Stimulated activated CD4-positive, alpha-beta T cell treated with anti-CD3 and anti-CD28 coated beads, Interleukin-4, amount 100 ng/mL, for 1 hour (primary cell): ENCODE measurements at regions not wholly inside any gene's neighbourhood (a gene's known extent, or its start where the extent isn't known, plus 50 kb on each side); places are given as distances from the start of the nearest gene placed in this dataset.

Source experiments
- DNase-seq: peaks from one replicate; pipeline ENCODE4 v3.0.0-alpha.2; 2020

DNA sequence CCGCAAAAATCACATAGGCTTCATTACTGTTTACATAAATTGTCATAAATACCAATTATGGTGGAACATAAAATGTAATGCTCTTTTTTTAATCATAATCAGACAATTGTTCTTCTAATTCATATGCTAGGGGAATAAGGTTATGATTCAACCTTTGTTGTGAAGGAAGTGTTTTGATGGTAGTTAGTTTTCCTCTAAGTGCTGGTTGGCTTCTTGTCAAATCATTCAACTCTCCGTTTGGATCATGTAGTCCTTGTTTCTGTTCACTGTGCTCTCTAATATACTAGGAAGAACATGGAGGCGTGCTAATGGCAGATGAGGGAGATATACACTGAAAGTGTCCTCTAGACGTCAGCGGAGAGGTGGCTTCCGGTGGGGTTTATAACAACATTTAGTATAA, 1938.0 kb upstream of the PIK3C3 start:
- DNase-seq: no peak

DNA sequence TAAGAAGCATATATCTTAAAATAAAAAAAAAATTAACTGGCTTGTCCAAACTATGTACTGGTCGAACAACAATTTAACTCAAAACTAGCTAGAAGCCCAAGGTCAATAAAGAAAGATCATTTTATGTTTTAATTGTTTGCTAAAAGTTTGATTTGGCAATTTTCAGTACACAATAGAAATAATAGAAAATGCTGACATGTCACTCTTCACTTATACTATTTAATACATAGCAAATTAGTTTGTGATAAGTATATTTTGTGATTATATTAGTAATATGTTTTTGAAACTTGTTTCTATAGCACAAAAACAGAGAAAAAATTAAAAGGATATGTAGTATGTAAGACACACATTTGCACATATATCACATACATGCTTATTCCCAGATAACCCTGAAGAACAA, 1938.6 kb upstream of the PIK3C3 start:
- DNase-seq: no peak

DNA sequence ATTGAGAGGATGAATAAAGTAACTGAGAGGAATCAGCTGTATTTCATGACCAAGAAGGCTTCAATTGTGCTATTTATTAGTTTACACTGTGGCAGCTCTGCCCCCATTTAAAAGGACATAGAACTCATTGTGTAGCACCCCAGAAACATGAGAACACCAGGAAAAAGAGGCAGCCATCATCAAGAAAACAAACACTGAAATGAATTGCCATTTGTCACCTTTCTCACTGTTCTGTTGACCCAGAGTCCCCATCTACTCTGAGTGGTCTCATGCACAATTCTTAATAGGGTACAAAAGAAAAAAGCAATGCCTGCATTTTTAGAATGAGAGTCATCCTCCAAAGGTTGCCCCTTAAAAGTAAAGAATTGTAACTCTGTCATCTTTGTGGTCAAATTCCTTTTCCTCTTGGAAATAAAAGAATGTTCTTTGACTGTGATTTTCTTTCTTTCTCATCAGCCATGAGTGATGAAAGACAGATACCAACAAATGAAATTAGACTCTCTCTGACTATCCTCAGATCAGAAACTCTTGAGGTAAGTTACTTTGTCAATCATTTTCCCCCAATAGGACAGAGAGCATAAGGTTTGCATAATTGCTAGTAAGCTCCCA, 1941.9 kb upstream of the PIK3C3 start:
- DNase-seq: no peak

DNA sequence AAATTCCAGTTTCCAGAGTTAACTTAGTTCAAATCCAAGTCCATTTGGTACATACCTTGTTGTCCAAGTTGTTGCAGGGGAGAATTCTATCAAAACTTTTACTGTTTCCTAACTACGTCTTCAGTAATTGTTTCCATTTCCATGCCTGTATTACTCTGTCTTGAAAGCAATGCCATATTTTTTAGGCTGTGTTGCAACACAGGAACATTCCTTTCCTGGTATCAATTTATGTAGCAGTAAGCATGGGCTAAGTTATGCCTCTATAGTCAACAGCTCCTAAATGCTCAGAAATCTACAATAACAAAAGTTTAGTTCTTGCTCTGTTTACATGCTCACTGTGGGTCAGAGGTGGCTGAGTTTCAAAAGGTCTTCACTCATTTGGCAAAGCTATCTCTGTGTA, 1943.8 kb upstream of the PIK3C3 start:
- DNase-seq: no peak

DNA sequence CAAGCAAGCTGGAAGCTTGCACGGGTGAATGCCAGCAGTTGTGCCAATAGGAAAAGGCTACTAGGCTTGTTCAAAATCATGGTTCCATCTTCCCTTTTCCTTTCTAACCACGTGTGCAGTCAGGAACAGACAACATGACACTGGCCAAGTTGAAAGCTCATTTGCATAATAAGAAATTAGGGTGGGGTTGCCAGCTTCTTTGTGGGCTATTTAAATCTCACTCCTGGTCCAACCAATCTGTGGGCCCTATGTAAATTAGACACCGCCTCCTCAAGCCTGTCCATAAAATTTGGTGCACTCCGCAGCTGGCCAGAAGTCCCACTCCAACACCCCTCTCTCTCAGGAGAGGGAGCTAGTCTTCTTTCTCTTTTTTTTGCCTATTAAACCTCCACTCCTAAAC, 1948.4 kb upstream of the PIK3C3 start:
- DNase-seq: no peak

DNA sequence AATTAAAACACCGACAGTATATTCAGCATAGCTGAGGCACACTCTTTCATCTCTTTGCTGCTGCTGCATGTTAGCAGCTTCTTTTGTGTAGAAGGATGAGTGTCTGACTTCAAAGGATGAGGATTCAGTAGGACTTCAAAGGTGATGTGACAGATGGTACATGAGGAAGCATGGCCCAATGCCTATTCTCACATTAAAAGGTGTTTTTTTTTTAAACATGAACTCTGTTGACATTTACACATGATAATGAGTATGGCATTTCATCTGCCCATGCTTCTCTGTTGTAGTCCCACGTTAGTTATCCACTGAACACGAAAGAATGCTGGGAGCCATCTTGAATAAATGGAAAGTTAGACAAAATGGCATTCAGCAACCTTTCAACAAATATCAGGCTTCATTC, 1950.8 kb upstream of the PIK3C3 start:
- no peak for DNase-seq

DNA sequence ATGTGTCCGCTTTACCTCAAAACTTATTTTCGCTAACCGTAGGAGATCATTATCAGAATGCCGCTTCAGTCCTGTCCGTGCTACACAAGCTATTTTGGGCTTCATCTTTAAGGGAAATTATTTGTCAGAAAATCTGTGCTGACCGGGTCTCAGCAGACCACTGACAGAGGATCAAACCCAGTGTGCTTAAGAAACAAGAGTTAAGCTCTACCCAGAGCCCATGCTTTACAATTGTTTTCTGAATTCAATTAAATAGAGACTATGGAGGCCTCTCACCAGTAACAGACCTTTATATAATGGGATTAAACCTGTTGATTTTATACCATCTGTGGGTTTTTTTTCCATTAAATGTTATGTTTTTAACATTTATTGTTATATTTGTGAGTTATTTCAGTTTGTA, 1956.7 kb upstream of the PIK3C3 start:
- DNase-seq: no peak

DNA sequence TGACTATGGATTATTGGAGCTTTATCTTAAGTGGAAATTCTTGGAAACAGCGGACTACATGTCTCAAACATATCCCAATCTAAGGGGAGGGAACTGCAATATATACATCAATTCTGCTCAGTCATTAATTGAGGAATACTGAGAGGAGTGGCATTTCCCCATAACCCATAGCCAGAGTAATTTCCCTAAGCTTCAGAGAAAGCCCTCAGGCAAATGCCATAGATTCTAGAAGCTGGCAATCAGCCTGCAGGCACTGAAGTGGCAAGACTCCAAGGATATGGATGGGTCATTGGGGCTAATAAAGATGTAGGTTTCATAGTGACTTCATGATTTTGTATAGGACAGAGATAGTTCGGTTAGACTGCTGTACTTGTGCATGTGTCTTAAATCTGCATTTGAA, 1960.5 kb upstream of the PIK3C3 start:
- DNase-seq: no peak

DNA sequence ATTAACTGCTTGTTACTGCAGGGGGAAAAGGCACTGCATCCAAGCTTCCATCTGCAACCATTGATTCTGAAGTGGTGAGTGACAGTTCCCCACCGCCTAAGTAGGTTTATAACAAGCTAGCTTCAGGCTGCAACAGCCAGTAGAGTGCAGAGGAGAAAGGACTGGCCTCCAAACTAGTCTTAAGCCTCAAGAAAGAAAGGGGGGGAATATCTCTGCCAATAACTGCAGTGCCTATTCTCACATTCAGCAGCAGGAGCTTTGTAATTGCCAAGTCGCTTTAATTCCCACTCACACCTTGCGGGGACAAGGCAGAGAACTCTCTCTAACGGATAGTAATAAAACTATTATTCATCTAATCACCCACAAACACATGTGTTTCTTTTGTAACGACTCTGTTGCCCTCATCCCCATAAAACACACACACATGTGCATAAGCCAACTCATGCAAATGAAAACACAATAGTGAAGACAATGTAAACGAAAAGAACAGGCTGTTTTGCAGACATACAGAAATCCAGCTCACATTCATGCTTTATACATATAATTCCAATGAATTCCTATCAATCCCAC, 1963.3 kb upstream of the PIK3C3 start:
- no peak for DNase-seq

DNA sequence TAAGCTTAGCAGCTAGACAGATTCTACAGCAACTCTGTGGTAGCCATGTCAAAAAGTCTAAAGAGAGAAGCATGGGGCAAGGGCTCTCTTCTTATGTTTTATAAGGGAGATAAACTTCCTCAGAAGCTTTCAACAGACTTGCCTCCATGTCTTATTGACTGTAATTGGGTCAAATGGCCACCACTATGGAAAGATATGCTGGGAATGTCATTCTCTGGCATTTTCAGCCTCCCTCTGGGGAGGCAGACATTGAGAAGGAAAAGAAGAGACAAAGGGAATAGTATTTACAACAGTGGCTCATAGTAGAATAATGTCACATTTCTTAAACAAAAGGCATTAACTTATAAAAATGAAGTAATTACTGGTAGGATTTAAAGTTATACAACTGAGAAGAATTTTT, 1964.5 kb upstream of the PIK3C3 start:
- DNase-seq: no peak

DNA sequence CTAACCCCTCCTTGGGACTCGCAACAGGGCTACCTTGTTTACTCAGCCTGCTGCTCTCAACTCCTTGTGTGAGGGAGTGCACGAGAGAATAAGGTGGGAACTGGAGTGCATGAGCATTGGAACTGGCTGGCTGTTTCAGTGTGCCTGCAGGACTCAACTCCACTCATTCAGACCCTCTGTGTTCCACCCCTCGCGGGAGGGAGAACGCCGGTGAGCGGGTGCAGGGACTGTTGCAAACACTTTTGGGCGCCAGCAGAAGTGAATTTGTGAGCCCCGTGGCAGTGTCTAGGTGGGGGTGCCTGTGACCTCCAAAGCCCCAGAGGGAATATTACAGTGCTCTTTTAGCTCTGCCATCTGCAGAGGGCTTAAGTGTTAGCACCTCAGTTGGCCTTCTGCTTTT, 1978.3 kb upstream of the PIK3C3 start:
- DNase-seq: no peak

DNA sequence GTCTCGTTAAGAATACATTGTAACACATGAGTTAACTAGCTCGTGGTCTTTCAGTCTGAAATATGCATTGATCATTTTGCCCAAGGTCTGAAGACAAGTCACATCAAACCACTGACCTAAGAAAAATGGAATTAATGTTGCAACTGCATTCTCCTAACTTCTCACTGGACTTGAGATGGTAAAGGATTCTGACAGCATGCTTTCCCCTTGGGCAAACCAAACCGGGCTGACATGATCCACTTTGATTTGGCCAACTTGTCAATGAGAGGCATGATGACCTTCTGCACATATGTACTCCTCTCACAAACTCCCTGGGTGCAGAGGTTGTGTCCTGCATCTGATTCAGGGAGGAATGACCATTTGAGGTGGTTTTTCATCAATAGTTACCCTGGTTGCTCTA, 1982.5 kb upstream of the PIK3C3 start:
- no peak for DNase-seq

DNA sequence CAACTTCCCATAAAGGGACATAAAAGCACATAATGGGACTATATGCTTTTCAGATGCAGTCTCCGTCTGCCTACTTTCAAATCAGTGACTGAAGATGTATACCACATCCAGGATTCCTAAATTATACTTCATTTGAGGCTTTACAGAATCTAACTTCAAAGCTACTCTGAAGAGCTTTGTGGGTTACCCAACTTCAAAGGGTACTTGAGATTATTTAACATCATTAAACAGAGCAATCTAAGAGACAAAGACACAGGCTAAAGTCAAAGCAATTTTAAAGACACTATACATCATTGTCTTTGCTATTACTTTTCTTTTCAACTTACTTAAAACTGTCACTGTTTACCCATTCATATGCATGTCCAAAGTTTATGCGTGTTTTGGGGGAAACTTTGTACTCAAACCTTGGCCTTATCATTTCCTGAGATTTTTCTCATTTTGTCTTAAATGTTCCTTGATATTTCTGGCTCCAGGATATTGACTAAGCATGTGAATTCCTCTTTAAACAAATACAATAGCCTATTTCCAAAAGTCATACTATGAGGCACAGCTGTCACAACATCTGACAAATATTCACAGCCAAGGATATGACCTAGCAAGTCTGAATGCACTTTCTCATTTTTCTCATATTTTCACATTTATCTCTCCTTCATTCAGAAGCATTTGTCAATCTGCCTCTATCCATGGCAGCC, 1985.1 kb upstream of the PIK3C3 start:
- no peak for DNase-seq

DNA sequence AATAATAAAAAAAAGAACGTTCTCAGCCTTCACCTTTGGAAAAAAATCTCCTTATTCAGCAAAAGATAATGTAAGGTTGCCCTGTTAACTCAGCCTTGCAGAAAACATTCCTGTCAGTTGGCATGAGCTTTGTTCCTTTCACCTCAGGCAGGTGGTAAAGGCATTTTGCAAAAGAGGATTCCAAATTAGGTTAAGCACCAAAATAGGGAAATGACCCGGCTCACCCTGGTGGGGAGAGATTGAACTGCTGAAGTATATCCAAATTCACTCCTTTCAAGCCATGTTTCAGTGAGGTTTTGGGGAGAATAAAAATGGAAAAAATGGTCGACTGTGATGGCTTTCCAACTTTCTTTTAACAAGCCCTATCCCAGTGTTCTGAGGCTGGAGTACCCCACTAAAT, 1988.8 kb upstream of the PIK3C3 start:
- DNase-seq: no peak

DNA sequence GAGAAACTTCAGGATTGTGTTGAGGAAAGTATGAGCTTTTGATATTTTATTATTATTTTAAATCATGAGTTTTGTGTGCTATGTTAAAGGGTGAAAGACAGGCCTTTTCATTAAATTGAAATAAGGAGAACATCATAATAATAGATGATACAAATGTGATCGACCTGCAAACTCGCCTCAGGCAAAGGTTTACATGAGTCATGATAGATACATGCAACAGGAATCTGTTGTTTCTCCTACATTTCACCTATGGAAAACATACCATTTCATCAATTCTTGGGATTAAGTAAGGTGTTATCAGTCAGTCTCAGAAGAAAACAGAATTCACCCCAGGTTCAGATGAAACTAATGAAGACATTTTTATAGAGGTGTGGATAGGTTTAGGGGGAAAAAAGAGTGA, 1992.5 kb upstream of the PIK3C3 start:
- DNase-seq: no peak

DNA sequence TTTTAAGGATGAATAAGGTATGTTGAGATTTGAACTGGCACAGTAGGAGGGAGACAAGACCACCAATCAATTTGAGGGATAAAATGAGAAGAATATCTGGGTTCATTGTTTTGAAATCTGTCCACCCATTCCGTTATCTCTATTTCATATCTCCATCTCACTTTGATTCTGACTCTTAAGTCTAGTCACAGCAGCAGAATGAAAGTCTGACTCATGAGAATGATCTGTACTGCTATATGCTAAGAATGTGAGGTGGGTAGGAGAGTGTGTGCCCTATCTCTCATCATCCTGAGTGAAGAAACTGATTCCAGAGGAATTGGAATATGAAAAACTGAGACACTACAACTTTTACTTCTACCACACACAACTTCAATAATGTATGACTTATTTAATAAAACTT, 1994.5 kb upstream of the PIK3C3 start:
- DNase-seq: no peak

DNA sequence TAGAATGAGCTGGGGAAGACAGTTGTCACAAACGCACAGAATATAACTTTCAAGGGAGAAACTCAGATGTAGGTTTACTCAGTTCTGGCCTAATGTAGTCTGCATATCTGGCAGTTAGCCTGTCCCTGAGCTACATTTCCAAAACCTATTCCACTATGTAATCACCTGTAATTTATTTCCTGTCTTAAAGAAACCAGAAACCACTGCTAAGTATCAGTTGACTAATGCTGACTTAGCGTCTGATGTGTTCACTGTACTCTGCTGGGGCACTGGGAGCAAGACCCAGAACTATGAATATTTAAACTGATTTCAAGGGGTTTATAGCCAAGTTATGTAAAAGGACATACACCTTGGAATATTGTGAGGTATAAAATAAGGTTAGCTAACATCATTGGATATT, 1995.2 kb upstream of the PIK3C3 start:
- DNase-seq: no peak

DNA sequence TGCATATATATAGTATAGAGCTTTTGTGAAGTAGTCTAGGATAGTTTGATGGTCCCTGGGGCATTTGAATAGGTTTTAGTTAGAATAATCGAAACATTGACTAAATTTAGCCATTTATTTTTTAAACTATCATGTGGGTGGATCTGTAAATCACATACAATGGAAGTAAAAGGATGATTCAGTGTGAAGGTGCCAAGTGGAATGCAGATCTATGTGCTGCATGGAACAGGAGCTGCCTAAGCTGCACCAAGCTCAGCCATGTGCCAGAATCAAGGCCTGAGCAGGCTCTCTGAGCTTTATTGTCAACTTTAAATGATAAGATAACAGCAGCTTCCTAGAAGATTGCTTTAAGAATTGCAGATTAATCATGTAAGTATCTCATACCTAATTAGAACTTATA, 1996.2 kb upstream of the PIK3C3 start:
- no peak for DNase-seq

DNA sequence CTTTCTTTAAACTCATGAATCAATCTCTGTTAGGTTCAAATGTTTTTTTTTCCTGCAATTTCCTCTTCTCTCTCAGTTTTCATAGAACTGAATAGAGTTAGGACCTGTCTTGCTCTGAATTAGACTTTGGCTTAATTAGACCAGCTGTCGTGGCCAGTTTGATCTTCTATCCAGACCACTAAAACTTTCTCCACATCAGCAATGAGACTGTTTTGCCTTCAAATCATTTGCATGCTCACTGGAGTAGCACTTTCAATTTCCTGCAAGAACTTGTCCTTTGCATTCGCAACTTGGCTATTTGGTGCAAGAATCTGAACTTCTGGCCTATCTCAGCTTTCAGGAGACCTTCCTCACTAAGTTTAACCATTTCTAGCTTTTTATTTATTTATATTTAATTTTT, 2002.2 kb upstream of the PIK3C3 start:
- DNase-seq: no peak

DNA sequence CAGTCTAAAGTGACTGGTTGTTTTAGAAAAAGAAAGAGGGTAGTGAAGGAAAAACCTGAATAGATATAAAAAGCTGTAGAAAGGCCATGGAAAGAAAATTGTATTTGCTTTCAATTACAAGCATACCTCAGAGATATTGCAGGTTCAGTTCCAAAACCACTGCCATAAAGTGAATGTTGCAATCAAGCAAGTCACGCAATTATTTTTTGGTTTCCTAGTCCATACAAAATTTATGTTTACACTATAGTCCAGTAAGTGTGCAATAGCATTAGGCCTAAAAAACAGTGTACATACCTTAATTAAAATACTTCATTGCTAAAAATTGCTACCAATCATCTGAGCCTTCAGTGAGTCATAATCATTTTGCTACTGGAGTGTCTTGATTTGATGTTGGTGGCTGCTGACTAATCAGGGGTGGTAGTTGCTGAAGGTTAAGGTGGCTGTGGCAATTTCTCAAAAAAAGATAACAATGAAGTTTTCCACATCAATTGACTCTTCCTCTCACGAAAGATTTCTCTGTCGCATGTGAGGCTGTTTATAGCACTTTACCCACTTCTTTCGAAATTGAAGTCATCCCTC, 2003.8 kb upstream of the PIK3C3 start:
- no peak for DNase-seq

DNA sequence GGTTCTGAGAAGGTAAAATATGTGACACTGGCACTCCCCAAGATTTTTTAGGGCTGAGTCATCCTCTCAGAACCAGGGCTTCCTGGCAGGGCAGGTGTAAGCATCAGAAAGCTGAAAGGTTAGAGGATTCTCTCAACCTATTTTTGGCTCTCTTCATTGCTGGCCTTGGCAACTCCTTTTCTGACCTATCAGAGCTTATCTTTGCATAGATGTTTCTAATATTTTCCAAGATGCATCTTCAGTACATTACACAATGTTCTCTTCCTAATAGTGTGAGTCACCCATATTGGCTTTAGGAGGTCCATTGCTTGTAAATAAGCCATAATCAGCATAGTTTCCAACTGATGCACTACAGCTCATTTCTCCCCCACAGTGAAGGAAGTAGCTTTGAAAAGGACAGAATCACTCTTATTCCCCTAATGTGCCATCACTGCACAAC, 2008.4 kb upstream of the PIK3C3 start:
- no peak for DNase-seq

DNA sequence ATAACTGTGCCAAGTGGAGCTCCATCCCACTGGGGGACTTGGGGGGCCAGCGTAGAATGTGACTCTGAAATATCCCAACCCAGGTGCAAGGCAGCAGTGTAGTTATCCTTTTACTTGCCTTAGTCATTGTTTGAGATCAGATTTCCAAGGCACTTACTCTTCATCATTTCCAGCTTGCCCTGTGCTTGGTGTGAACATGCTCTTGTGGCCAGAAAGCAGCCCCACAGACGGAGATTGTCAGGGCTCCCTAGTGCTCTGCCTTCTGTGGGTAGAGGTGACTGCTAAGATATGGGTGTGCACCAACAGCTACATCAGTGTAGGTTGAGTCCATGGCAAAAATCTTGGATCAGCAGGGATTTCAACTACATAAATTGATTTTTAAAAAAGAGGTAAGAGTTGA, 2010.0 kb upstream of the PIK3C3 start:
- DNase-seq: no peak

DNA sequence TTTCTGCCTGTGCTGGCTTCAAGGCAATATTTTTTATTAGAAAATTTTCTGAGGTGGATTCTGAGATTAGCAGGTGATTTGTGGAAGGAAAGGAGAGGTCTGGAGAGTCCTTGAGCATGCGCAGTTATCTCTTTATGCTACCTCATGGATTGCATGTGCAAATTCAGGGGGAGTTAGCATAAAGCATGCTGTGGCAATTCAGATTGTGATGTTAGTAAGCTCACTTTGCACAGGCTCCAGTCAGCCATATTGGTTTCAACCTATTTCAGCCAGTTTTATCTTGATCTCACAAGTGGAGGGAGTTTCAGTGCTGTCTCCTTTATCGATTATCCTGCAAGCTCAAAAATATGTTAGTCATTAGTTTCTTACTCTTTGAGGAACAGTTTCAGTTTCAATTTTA, 2012.3 kb upstream of the PIK3C3 start:
- DNase-seq: no peak
